ENCODE measurements at regions not wholly inside any gene's neighbourhood (a gene's known extent, or its start where the extent isn't known, plus 50 kb on each side); places are given as distances from the start of the nearest gene placed in this dataset.
"Not testable (repeated sequence)": the region's sequence is repeated elsewhere in the genome, so short reads cannot be mapped to it uniquely, and the experiment has no call there.

GRCh38 chr18:34401775-34402174 lies 177.1 kb upstream of the NOL4 start:
- Histone ChIP-seq H3K9me2 (ENCODE audit: insufficient read depth) (no peaks in the 10 kb centered on the region), H4K20me1 (ENCODE audit: insufficient read depth) (no peaks in the 10 kb centered on the region), H2AFZ (no peak overlapping the region), H3K4me2 (ENCODE audit: unreplicated experiment) (no peak overlapping the region), H3K4me1 (ENCODE audit: insufficient read depth) (no peaks in the 10 kb centered on the region), H3K4me3 (no peak overlapping the region), H3K27ac (no peak overlapping the region), H3K79me2 (ENCODE audit: insufficient read depth) (no peaks in the 10 kb centered on the region), H3K9ac (no peak overlapping the region), H3K36me3 (ENCODE audit: low read depth) (no peaks in the 10 kb centered on the region), H3K9me3 (ENCODE audit: low read depth) (no peaks in the 10 kb centered on the region), H3K27me3 (replicated peaks; ENCODE audit: insufficient read depth) (no peaks in the 10 kb centered on the region), H3F3A (ENCODE audit: insufficient read depth) (no peaks in the 10 kb centered on the region)
- TF ChIP-seq EZH2 (IDR thresholded peaks at IDR 0.05; ENCODE audit: insufficient read depth, poor library complexity, severe bottlenecking) = no peak
- TF ChIP-seq EZH2phosphoT487 (IDR thresholded peaks at IDR 0.05; ENCODE audit: insufficient read depth, low read depth) = no peak
- no peak for DNase-seq
- WGBS, 2 experiments (ENCODE audit: low coverage in 1 of 2, low lambda C conversion rate in 2 of 2, missing lambda C conversion rate in 2 of 2) = 23 to 31% methylated on average over 2 of the region's 2 CpGs
- in situ Hi-C loops (cut with MboI) = no loop called here

- 70 to 71% methylated on average over 12 of the region's 12 CpGs for WGBS, 2 experiments (ENCODE audit: low coverage in 1 of 2, low lambda C conversion rate in 2 of 2, missing lambda C conversion rate in 2 of 2)
- in situ Hi-C loops (cut with MboI); H3K4me1 ChIP-seq (ENCODE audit: insufficient read depth): not testable (repeated sequence)
These were observed 182.8 kb upstream of the NOL4 start for GRCh38 chr18:34407471-34407870.

GRCh38 chr18:34411952-34412351 lies 187.2 kb upstream of the NOL4 start:
- Histone ChIP-seq H3K4me1 (ENCODE audit: insufficient read depth) (no peaks in the 10 kb centered on the region), H3K9me3 (ENCODE audit: low read depth) (no peaks in the 10 kb centered on the region), H3K27ac (no peak overlapping the region), H3K79me2 (ENCODE audit: insufficient read depth) (no peaks in the 10 kb centered on the region), H3K36me3 (ENCODE audit: low read depth) (no peaks in the 10 kb centered on the region), H3F3A (ENCODE audit: insufficient read depth) (no peaks in the 10 kb centered on the region), H4K20me1 (ENCODE audit: insufficient read depth) (no peaks in the 10 kb centered on the region), H3K27me3 (replicated peaks; ENCODE audit: insufficient read depth) (no peaks in the 10 kb centered on the region), H2AFZ (no peak overlapping the region), H3K4me2 (ENCODE audit: unreplicated experiment) (no peak overlapping the region), H3K4me3 (no peak overlapping the region), H3K9me2 (ENCODE audit: insufficient read depth) (no peaks in the 10 kb centered on the region), H3K9ac (no peak overlapping the region)
- DNase-seq = no peak
- TF ChIP-seq EZH2phosphoT487 (IDR thresholded peaks at IDR 0.05; ENCODE audit: insufficient read depth, low read depth) (no peak), EZH2 (IDR thresholded peaks at IDR 0.05; ENCODE audit: insufficient read depth, poor library complexity, severe bottlenecking) (no peak)
- in situ Hi-C loops (cut with MboI) = no loop called here
- WGBS, 2 experiments (ENCODE audit: low coverage in 1 of 2, low lambda C conversion rate in 2 of 2, missing lambda C conversion rate in 2 of 2) = 13 to 19% methylated on average over 1 of the region's 1 CpG

More at GRCh38 chr18:34407471-34407870, 182.8 kb upstream of the NOL4 start:
- not testable (repeated sequence) for H3K27ac ChIP-seq; H3K9me3 ChIP-seq (ENCODE audit: low read depth); H3K9me2 ChIP-seq (ENCODE audit: insufficient read depth); H3K9ac ChIP-seq; H3K36me3 ChIP-seq (ENCODE audit: low read depth); H3F3A ChIP-seq (ENCODE audit: insufficient read depth); H3K79me2 ChIP-seq (ENCODE audit: insufficient read depth); H2AFZ ChIP-seq; H3K27me3 ChIP-seq (replicated peaks; ENCODE audit: insufficient read depth); DNase-seq; H3K4me3 ChIP-seq; H3K4me2 ChIP-seq (ENCODE audit: unreplicated experiment); H4K20me1 ChIP-seq (ENCODE audit: insufficient read depth)

GRCh38 chr18:34431042-34431441 lies 206.3 kb upstream of the NOL4 start:
- Histone ChIP-seq H4K20me1 (ENCODE audit: insufficient read depth) (no peaks in the 10 kb centered on the region), H3K4me3 (no peak overlapping the region), H3K36me3 (ENCODE audit: low read depth) (no peaks in the 10 kb centered on the region), H2AFZ (no peak overlapping the region), H3K27me3 (replicated peaks; ENCODE audit: insufficient read depth) (no peaks in the 10 kb centered on the region), H3F3A (ENCODE audit: insufficient read depth) (no peaks in the 10 kb centered on the region), H3K9ac (no peak overlapping the region), H3K79me2 (ENCODE audit: insufficient read depth) (no peaks in the 10 kb centered on the region), H3K9me3 (ENCODE audit: low read depth) (no peaks in the 10 kb centered on the region), H3K4me2 (ENCODE audit: unreplicated experiment) (no peak overlapping the region), H3K9me2 (ENCODE audit: insufficient read depth) (no peaks in the 10 kb centered on the region), H3K27ac (no peak overlapping the region), H3K4me1 (ENCODE audit: insufficient read depth) (no peaks in the 10 kb centered on the region)
- WGBS, 2 experiments (ENCODE audit: low coverage in 1 of 2, low lambda C conversion rate in 2 of 2, missing lambda C conversion rate in 2 of 2) = 36 to 40% methylated on average over 4 of the region's 4 CpGs
- DNase-seq = no peak
- TF ChIP-seq EZH2 (IDR thresholded peaks at IDR 0.05; ENCODE audit: insufficient read depth, poor library complexity, severe bottlenecking) (no peak), EZH2phosphoT487 (IDR thresholded peaks at IDR 0.05; ENCODE audit: insufficient read depth, low read depth) (no peak)
- in situ Hi-C loops (cut with MboI) = no loop called here

GRCh38 chr18:34444622-34445021 lies 219.9 kb upstream of the NOL4 start:
- no peak overlapping the region for H3K27ac ChIP-seq
- no peaks in the 10 kb centered on the region for H3K9me2 ChIP-seq (ENCODE audit: insufficient read depth)
- H3F3A ChIP-seq (ENCODE audit: insufficient read depth) = no peaks in the 10 kb centered on the region
- H3K79me2 ChIP-seq (ENCODE audit: insufficient read depth) = no peaks in the 10 kb centered on the region
- no peak for TF ChIP-seq EZH2 (IDR thresholded peaks at IDR 0.05; ENCODE audit: insufficient read depth, poor library complexity, severe bottlenecking)
- no peak for TF ChIP-seq EZH2phosphoT487 (IDR thresholded peaks at IDR 0.05; ENCODE audit: insufficient read depth, low read depth)
- H2AFZ ChIP-seq = no peak overlapping the region
- no peak overlapping the region for H3K4me3 ChIP-seq
- no peaks in the 10 kb centered on the region for H3K27me3 ChIP-seq (replicated peaks; ENCODE audit: insufficient read depth)
- no peaks in the 10 kb centered on the region for H3K4me1 ChIP-seq (ENCODE audit: insufficient read depth)
- H3K9ac ChIP-seq = no peak overlapping the region
- H3K4me2 ChIP-seq (ENCODE audit: unreplicated experiment) = no peak overlapping the region
- H4K20me1 ChIP-seq (ENCODE audit: insufficient read depth) = no peaks in the 10 kb centered on the region
- in situ Hi-C loops (cut with MboI) = no loop called here
- no peaks in the 10 kb centered on the region for H3K9me3 ChIP-seq (ENCODE audit: low read depth)
- no peaks in the 10 kb centered on the region for H3K36me3 ChIP-seq (ENCODE audit: low read depth)
- 43 to 56% methylated on average over 2 of the region's 2 CpGs for WGBS, 2 experiments (ENCODE audit: low coverage in 1 of 2, low lambda C conversion rate in 2 of 2, missing lambda C conversion rate in 2 of 2)
- no peak for DNase-seq
